D721Med (cell line): ENCODE measurements at regions not wholly inside any gene's neighbourhood (a gene's known extent, or its start where the extent isn't known, plus 50 kb on each side); places are given as distances from the start of the nearest gene placed in this dataset.

ENCODE experiments used
- DNase-seq: peaks from one replicate; pipeline ENCODE4 v3.0.0; 2011; ENCODE audit warnings: low spot score; ENCODE audit not compliant: insufficient read length
- FAIRE-seq: peaks from 2 replicates; lab custom pipeline; 2011; peaks lifted over from hg19 to GRCh38; lab: Jason Lieb, UNC
- CTCF ChIP-seq: IDR thresholded peaks from 2 replicates; pipeline ENCODE4 v1.5.1; 2012; ENCODE audit warnings: mild to moderate bottlenecking, control low read depth; ENCODE audit not compliant: insufficient read depth; ENCODE audit errors: missing control alignments

GRCh38 chr3:5056111-5056391 is 66.0 kb upstream of the ARL8B start:
- FAIRE-seq (no peak), DNase-seq (no peak)
- no peak for TF ChIP-seq CTCF

GRCh38 chr3:5057272-5057671 is 64.8 kb upstream of the ARL8B start:
- DNase-seq (no peak), FAIRE-seq (no peak)
- TF ChIP-seq CTCF = no peak

- FAIRE-seq = no peak
- TF ChIP-seq CTCF = peak; percentile 55
- DNase-seq = no peak
These were observed 64.2 kb upstream of the ARL8B start for GRCh38 chr3:5057857-5058324.

- no peak for DNase-seq
- TF ChIP-seq CTCF = no peak
- no peak for FAIRE-seq
These were observed 63.6 kb upstream of the ARL8B start for GRCh38 chr3:5058471-5058951.

GRCh38 chr3:5059782-5060181 is 62.3 kb upstream of the ARL8B start:
- DNase-seq (no peak), FAIRE-seq (no peak)
- no peak for TF ChIP-seq CTCF

GRCh38 chr3:5061218-5061569 is 60.9 kb upstream of the ARL8B start:
- FAIRE-seq (no peak), DNase-seq (no peak)
- no peak for TF ChIP-seq CTCF

GRCh38 chr3:5063724-5064123 is 58.4 kb upstream of the ARL8B start:
- no peak for FAIRE-seq
- no peak for DNase-seq
- TF ChIP-seq CTCF = no peak
